ENCODE measurements at regions not wholly inside any gene's neighbourhood (a gene's known extent, or its start where the extent isn't known, plus 50 kb on each side); places are given as distances from the start of the nearest gene placed in this dataset.

DNA sequence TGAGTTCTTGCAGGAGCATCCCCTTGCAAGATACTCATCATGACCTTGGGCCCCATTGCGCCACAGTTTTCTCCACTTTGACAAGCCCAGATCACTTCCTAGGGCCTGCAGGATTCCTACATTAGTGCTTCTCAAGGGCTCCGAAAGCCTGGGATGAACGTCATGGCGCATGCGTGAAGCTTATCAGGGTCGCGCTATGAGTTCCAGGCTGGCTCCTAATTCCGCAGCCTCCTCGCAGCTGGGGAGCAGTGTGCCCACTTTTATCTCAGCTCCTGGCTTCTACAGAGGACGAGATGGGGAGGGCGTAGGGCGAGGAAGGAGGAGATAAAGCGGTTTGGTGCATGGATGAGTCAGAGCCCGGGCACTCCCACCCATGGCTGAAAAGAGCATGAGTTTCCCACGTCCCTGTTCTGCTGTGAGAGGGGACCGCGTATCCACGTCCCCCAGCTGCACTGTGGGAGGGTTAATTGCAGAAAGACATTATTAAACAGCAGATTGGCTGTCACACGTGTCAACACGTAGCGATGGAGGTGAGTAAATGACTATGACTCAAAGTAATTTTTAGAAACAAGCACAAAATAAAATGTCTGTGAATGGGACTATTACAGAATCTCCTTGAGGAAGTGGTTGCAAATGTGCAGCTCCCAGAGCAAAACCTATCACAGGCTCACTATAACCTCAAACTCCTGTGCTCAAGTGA, 72.9 kb upstream of the DSP start:
- H3K4me3 ChIP-seq (ENCODE audit: low read depth in 1 of 5, low read length in 5 of 5) = peak overlapping the region; percentile 37 to 73 (median 59)
- no peaks in the 10 kb centered on the region for H3K27me3 ChIP-seq (ENCODE audit: control insufficient read depth in 5 of 5, insufficient read depth in 4 of 5, low read length in 5 of 5)
- H3K9ac ChIP-seq (ENCODE audit: low read length in 5 of 5) = no peak overlapping the region
- H3K4me1 ChIP-seq (ENCODE audit: control insufficient read depth in 5 of 5, insufficient read depth in 5 of 5, low read length in 5 of 5) = peaks cover 3 to 23% (median 8%) of the 10 kb centered on the region in 5 donors
- H3K27ac ChIP-seq (ENCODE audit: low read depth, low read length) = no peak overlapping the region
- H3K36me3 ChIP-seq (ENCODE audit: control insufficient read depth in 5 of 5, insufficient read depth in 5 of 5, low read length in 5 of 5) = no peaks in the 10 kb centered on the region
- no peaks in the 10 kb centered on the region for H3K9me3 ChIP-seq (ENCODE audit: control insufficient read depth in 5 of 5, low read length in 5 of 5)

DNA sequence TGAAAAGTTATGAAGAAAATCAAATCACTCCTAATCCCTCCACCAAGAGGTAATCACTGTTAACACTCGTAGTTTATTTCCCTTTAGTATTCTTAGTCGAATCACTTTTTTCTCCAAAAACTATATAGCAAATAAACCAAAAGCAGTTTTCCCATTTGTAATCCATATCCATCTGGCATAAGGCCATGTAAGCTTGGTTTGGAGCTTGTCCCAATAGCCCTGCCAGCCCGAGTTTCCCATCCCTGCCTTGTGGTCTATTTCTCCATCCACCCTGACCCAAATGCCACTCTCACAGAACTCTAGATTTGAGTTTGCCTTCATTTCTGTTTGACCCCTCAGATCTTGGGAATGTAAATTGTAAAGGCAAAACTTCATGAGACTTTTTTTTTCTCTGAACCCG, 71.8 kb upstream of the DSP start:
- H3K4me1 ChIP-seq (ENCODE audit: control insufficient read depth in 5 of 5, insufficient read depth in 5 of 5, low read length in 5 of 5) = peaks cover 3 to 16% (median 8%) of the 10 kb centered on the region in 5 donors
- no peak overlapping the region for H3K4me3 ChIP-seq (ENCODE audit: low read depth in 1 of 5, low read length in 5 of 5)
- no peak overlapping the region for H3K27ac ChIP-seq (ENCODE audit: low read depth, low read length)
- no peaks in the 10 kb centered on the region for H3K9me3 ChIP-seq (ENCODE audit: control insufficient read depth in 5 of 5, low read length in 5 of 5)
- no peak overlapping the region for H3K9ac ChIP-seq (ENCODE audit: low read length in 5 of 5)
- H3K36me3 ChIP-seq (ENCODE audit: control insufficient read depth in 5 of 5, insufficient read depth in 5 of 5, low read length in 5 of 5) = no peaks in the 10 kb centered on the region
- H3K27me3 ChIP-seq (ENCODE audit: control insufficient read depth in 5 of 5, insufficient read depth in 4 of 5, low read length in 5 of 5) = no peaks in the 10 kb centered on the region

DNA sequence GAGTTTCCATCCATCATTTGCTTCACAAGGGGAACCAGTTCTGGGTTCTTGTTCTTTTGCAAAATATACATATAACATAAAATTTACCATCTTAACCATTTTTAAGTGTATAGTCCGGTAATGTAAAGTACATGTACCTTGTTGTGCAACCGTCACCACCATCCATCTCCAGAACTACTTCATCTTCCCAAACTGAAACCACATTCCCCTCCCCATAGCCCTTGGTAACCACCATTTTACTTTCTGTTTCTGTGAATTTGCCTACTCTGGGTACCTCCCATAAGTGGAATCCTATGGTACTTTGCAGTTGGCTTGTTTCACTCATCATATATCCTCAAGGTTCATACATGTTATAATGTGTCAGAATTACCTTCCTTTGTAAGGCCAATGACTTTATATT, 70.3 kb upstream of the DSP start:
- Histone ChIP-seq H3K9ac (ENCODE audit: low read length in 5 of 5) (no peak overlapping the region), H3K9me3 (ENCODE audit: control insufficient read depth in 5 of 5, low read length in 5 of 5) (no peaks in the 10 kb centered on the region), H3K27me3 (ENCODE audit: control insufficient read depth in 5 of 5, insufficient read depth in 4 of 5, low read length in 5 of 5) (no peaks in the 10 kb centered on the region), H3K4me3 (ENCODE audit: low read depth in 1 of 5, low read length in 5 of 5) (no peak overlapping the region), H3K27ac (ENCODE audit: low read depth, low read length) (no peak overlapping the region), H3K36me3 (ENCODE audit: control insufficient read depth in 5 of 5, insufficient read depth in 5 of 5, low read length in 5 of 5) (no peaks in the 10 kb centered on the region), H3K4me1 (ENCODE audit: control insufficient read depth in 5 of 5, insufficient read depth in 5 of 5, low read length in 5 of 5) (peaks cover 3 to 16% (median 8%) of the 10 kb centered on the region in 5 donors)

DNA sequence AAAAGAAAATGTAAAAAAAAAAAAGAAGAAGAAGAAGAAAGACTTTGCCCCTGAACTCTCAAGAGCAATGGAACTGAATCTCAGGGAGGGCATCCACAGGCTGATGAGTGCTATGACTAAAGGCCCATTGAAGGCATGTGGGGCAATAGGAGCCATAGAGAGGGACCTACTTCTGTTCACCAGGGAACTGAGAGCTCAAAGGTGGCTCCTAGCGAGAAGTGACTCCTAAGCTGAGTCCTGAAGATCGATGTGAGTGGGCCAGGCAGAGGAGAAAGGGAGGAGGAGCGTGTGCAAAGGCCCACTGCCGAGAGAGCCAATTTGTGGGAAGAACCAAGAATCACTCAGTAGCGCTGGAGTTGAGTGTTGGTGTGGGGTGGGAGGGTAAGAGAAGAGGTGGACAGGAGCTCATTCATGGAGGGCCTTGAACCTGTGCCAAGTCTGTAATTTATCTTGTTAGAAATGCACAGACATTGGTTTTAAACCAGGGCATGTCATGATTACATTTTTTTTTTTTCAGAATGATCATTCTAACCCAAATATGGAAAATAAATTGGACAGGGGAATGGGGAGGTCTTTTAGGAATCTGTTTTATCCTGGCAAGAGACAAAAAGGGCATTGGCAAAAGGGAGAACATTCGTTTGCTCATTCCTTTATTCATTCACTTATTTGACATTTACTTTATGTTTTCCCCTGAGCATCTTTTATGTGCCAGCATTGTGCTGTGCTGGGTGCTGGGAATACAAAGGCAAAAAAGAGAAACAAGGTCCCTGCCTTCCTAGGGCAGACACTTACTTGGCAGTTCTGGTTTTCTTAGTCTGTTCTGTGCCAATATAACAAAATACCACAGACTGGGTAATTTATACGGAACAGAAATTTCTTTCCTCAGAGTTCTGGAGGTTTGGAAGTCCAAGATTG, 67.4 kb upstream of the DSP start:
- H3K9ac ChIP-seq (ENCODE audit: low read length in 5 of 5) = no peak overlapping the region
- H3K4me3 ChIP-seq (ENCODE audit: low read depth in 1 of 5, low read length in 5 of 5) = no peak overlapping the region
- no peaks in the 10 kb centered on the region for H3K9me3 ChIP-seq (ENCODE audit: control insufficient read depth in 5 of 5, low read length in 5 of 5)
- no peak overlapping the region for H3K27ac ChIP-seq (ENCODE audit: low read depth, low read length)
- no peaks in the 10 kb centered on the region for H3K27me3 ChIP-seq (ENCODE audit: control insufficient read depth in 5 of 5, insufficient read depth in 4 of 5, low read length in 5 of 5)
- H3K4me1 ChIP-seq (ENCODE audit: control insufficient read depth in 5 of 5, insufficient read depth in 5 of 5, low read length in 5 of 5) = peaks cover 0 to 3% (median 0%) of the 10 kb centered on the region in 5 donors
- no peaks in the 10 kb centered on the region for H3K36me3 ChIP-seq (ENCODE audit: control insufficient read depth in 5 of 5, insufficient read depth in 5 of 5, low read length in 5 of 5)

DNA sequence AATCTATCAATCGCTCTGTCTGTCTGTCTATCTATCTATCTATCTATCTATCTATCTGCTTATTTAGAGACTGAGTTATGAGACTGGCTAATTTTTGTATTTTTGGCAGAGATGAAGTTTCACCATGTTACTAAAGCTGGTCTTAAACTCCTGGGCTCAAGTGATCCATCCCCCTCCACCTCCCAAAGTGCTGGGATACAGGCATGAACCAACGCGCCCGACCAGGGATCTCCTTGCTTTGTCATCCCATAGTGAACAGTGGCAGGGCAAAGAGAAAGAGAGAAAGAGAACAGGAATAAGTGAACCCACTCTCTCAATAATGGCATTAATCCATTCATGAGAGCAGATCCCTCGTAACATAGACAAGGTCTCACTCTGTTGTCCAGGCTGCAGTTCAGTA, 66.4 kb upstream of the DSP start:
- Histone ChIP-seq H3K9ac (ENCODE audit: low read length in 5 of 5) (no peak overlapping the region), H3K27me3 (ENCODE audit: control insufficient read depth in 5 of 5, insufficient read depth in 4 of 5, low read length in 5 of 5) (no peaks in the 10 kb centered on the region), H3K9me3 (ENCODE audit: control insufficient read depth in 5 of 5, low read length in 5 of 5) (no peaks in the 10 kb centered on the region), H3K27ac (ENCODE audit: low read depth, low read length) (no peak overlapping the region), H3K4me3 (ENCODE audit: low read depth in 1 of 5, low read length in 5 of 5) (no peak overlapping the region), H3K4me1 (ENCODE audit: control insufficient read depth in 5 of 5, insufficient read depth in 5 of 5, low read length in 5 of 5) (peaks cover 0 to 6% (median 5%) of the 10 kb centered on the region in 5 donors), H3K36me3 (ENCODE audit: control insufficient read depth in 5 of 5, insufficient read depth in 5 of 5, low read length in 5 of 5) (no peaks in the 10 kb centered on the region)

DNA sequence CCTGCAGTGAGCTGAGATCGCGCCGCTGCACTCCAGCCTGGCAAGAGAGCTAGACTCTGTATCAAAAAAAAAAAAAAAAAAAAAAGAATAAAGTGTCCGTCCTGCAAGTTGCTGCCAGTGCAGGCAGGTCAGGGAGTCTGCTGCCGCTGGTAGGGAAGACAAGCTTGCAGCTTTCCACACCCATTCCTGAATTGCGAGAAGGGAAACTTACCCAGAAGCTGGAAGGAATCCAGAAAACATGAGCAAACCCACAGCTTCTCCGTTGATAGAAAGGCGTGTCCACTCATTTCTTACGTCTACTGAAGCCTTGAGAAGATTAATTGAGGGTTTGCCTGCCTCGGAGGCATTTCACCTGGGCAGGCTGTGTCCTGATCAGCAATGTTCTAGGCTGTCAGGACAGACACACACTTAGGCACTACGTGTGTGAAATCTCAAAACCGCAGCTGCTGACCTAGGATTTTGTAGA, 61.6 kb upstream of the DSP start:
- H3K9ac ChIP-seq (ENCODE audit: low read length in 5 of 5) = no peak overlapping the region
- H3K9me3 ChIP-seq (ENCODE audit: control insufficient read depth in 5 of 5, low read length in 5 of 5) = no peaks in the 10 kb centered on the region
- no peaks in the 10 kb centered on the region for H3K27me3 ChIP-seq (ENCODE audit: control insufficient read depth in 5 of 5, insufficient read depth in 4 of 5, low read length in 5 of 5)
- peaks cover 0 to 7% (median 5%) of the 10 kb centered on the region in 5 donors for H3K4me1 ChIP-seq (ENCODE audit: control insufficient read depth in 5 of 5, insufficient read depth in 5 of 5, low read length in 5 of 5)
- peak overlapping the region in 1 of 5 donors; percentile 29 for H3K4me3 ChIP-seq (ENCODE audit: low read depth in 1 of 5, low read length in 5 of 5)
- no peaks in the 10 kb centered on the region for H3K36me3 ChIP-seq (ENCODE audit: control insufficient read depth in 5 of 5, insufficient read depth in 5 of 5, low read length in 5 of 5)
- no peak overlapping the region for H3K27ac ChIP-seq (ENCODE audit: low read depth, low read length)

DNA sequence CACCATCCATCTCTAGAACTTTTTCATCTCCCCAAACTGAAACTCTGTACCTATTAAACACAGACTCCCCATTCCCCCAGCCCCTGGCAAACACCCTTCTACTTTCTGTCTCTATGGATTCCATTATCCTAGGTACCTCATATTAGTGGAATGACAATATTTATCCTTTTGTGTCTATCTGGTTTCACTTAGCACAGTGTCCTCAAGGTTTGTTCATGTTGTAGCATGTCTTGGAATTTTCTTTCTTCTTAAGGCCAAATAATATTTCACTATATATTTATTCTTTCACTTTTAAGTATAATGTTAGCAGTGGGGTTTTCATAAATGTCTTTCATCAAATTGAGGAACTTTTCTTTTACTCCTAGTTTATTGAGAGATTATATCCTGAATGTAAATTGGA, 56.8 kb upstream of the DSP start:
- no peak overlapping the region for H3K27ac ChIP-seq (ENCODE audit: low read depth, low read length)

DNA sequence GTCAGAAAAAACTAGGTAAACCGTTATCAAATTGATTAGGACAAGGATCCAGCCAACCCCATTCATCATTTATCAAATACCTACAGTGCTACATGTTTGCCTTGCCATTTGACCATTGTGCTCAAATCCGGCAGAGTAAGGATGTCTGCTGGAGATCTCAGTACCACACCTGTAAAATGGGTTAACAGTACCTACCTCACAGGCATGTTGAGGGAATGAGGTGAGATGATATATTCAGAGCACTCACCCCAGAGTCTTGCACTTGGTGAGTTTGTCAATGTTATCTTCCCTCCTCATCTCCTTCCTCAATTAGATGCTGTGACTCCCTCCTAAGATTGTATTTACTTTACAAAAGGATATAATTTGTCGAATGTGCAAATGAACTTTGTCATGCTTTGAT, 54.5 kb upstream of the DSP start:
- no peak overlapping the region for H3K27ac ChIP-seq (ENCODE audit: low read depth, low read length)
- H3K4me1 ChIP-seq (ENCODE audit: control insufficient read depth in 5 of 5, insufficient read depth in 5 of 5, low read length in 5 of 5) = no peaks in the 10 kb centered on the region
- peaks cover 0 to 3% (median 0%) of the 10 kb centered on the region in 5 donors for H3K27me3 ChIP-seq (ENCODE audit: control insufficient read depth in 5 of 5, insufficient read depth in 4 of 5, low read length in 5 of 5)
- no peak overlapping the region for H3K4me3 ChIP-seq (ENCODE audit: low read depth in 1 of 5, low read length in 5 of 5)
- H3K9ac ChIP-seq (ENCODE audit: low read length in 5 of 5) = no peak overlapping the region
- H3K36me3 ChIP-seq (ENCODE audit: control insufficient read depth in 5 of 5, insufficient read depth in 5 of 5, low read length in 5 of 5) = no peaks in the 10 kb centered on the region
- H3K9me3 ChIP-seq (ENCODE audit: control insufficient read depth in 5 of 5, low read length in 5 of 5) = no peaks in the 10 kb centered on the region

More for the DNA sequence above, 56.8 kb upstream of the DSP start:
- Histone ChIP-seq H3K36me3 (ENCODE audit: control insufficient read depth in 5 of 5, insufficient read depth in 5 of 5, low read length in 5 of 5) (no peaks in the 10 kb centered on the region), H3K4me1 (ENCODE audit: control insufficient read depth in 5 of 5, insufficient read depth in 5 of 5, low read length in 5 of 5) (peaks cover 0 to 5% (median 5%) of the 10 kb centered on the region in 5 donors), H3K27me3 (ENCODE audit: control insufficient read depth in 5 of 5, insufficient read depth in 4 of 5, low read length in 5 of 5) (peaks cover 0 to 3% (median 0%) of the 10 kb centered on the region in 5 donors), H3K9ac (ENCODE audit: low read length in 5 of 5) (no peak overlapping the region), H3K9me3 (ENCODE audit: control insufficient read depth in 5 of 5, low read length in 5 of 5) (no peaks in the 10 kb centered on the region), H3K4me3 (ENCODE audit: low read depth in 1 of 5, low read length in 5 of 5) (no peak overlapping the region)

DNA sequence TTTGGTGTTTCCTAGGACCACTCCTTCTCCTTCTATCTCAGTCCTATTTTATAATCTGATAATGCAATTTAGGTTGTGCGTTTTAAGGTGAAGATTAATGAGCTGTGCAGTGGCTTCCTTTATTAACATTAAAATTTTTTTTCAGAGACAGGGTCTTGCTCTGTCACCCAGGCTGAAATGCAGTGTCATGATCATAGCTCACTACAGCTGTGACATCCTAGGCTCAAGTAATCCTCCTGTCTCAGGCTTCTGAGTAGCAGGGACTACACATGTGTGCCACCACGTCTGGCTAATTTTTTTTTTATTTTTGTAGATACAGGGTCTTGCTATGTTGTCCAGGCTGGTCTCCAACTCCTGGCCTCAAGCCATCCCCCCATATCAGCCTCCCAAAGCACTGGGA, 53.0 kb upstream of the DSP start:
- H3K27me3 ChIP-seq (ENCODE audit: control insufficient read depth in 5 of 5, insufficient read depth in 4 of 5, low read length in 5 of 5) = peaks cover 0 to 3% (median 0%) of the 10 kb centered on the region in 5 donors
- H3K4me3 ChIP-seq (ENCODE audit: low read depth in 1 of 5, low read length in 5 of 5) = no peak overlapping the region
- no peaks in the 10 kb centered on the region for H3K9me3 ChIP-seq (ENCODE audit: control insufficient read depth in 5 of 5, low read length in 5 of 5)
- no peaks in the 10 kb centered on the region for H3K4me1 ChIP-seq (ENCODE audit: control insufficient read depth in 5 of 5, insufficient read depth in 5 of 5, low read length in 5 of 5)
- no peaks in the 10 kb centered on the region for H3K36me3 ChIP-seq (ENCODE audit: control insufficient read depth in 5 of 5, insufficient read depth in 5 of 5, low read length in 5 of 5)
- no peak overlapping the region for H3K9ac ChIP-seq (ENCODE audit: low read length in 5 of 5)
- H3K27ac ChIP-seq (ENCODE audit: low read depth, low read length) = no peak overlapping the region

DNA sequence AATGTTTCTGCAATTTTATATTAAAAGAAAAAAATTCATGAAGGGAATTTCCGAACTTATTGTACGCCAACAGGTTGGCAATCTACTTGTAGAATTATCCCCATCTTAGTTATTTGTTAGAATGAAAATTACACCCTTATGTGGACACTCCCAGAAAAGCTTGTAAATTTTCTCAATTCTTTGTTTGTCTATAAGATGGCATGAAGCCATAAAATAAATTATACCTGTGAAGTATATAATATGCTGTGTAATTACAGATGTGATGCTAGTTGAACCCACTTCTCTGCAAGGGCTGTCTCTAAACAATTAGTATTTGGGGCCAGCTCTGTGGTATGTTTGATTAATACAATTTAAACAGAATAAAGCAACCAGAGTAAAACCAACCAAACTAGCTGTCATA, 52.1 kb upstream of the DSP start:
- H3K4me3 ChIP-seq (ENCODE audit: low read depth in 1 of 5, low read length in 5 of 5) = no peak overlapping the region
- no peak overlapping the region for H3K27ac ChIP-seq (ENCODE audit: low read depth, low read length)
- no peaks in the 10 kb centered on the region for H3K36me3 ChIP-seq (ENCODE audit: control insufficient read depth in 5 of 5, insufficient read depth in 5 of 5, low read length in 5 of 5)
- no peaks in the 10 kb centered on the region for H3K9me3 ChIP-seq (ENCODE audit: control insufficient read depth in 5 of 5, low read length in 5 of 5)
- no peak overlapping the region for H3K9ac ChIP-seq (ENCODE audit: low read length in 5 of 5)
- no peaks in the 10 kb centered on the region for H3K4me1 ChIP-seq (ENCODE audit: control insufficient read depth in 5 of 5, insufficient read depth in 5 of 5, low read length in 5 of 5)
- H3K27me3 ChIP-seq (ENCODE audit: control insufficient read depth in 5 of 5, insufficient read depth in 4 of 5, low read length in 5 of 5) = peaks cover 0 to 3% (median 0%) of the 10 kb centered on the region in 5 donors
